Activated T-cell treated with anti-CD3 and anti-CD28 coated beads, Interleukin-2, amount 50 U/mL, for 48 hours (primary cell): ENCODE measurements at regions not wholly inside any gene's neighbourhood (a gene's known extent, or its start where the extent isn't known, plus 50 kb on each side); places are given as distances from the start of the nearest gene placed in this dataset.

Experiments
- DNase-seq, 2 experiments: peaks; one replicate each; pipeline ENCODE4 v3.0.0-alpha.2; 2020

GRCh38 chr4:41465146-41465761 is 72.7 kb upstream of the LIMCH1 start:
- no peak for DNase-seq

- DNase-seq: no peak
These were observed 71.7 kb upstream of the LIMCH1 start for GRCh38 chr4:41466249-41466648.

GRCh38 chr4:41468122-41468521 is 69.8 kb upstream of the LIMCH1 start:
- no peak for DNase-seq

- DNase-seq: no peak
These were observed 66.6 kb upstream of the LIMCH1 start for GRCh38 chr4:41471126-41472071.

- no peak for DNase-seq
These were observed 65.9 kb upstream of the LIMCH1 start for GRCh38 chr4:41472081-41472480.

GRCh38 chr4:41473176-41473575 is 64.8 kb upstream of the LIMCH1 start:
- no peak for DNase-seq

GRCh38 chr4:41475402-41475801 is 62.6 kb upstream of the LIMCH1 start:
- DNase-seq: no peak

GRCh38 chr4:41476310-41476885 is 61.6 kb upstream of the LIMCH1 start:
- no peak for DNase-seq

- DNase-seq: no peak
These were observed 60.6 kb upstream of the LIMCH1 start for GRCh38 chr4:41477181-41477905.

GRCh38 chr4:41478518-41478917 is 59.4 kb upstream of the LIMCH1 start:
- DNase-seq: no peak

GRCh38 chr4:41480896-41481311 is 57.1 kb upstream of the LIMCH1 start:
- no peak for DNase-seq

GRCh38 chr4:41483771-41484170 is 54.2 kb upstream of the LIMCH1 start:
- DNase-seq: no peak

- no peak for DNase-seq
These were observed 52.9 kb upstream of the LIMCH1 start for GRCh38 chr4:41485041-41485440.

- no peak for DNase-seq
These were observed 50.0 kb upstream of the LIMCH1 start for GRCh38 chr4:41487868-41488440.
